DOHH2 (cell line): ENCODE measurements at regions not wholly inside any gene's neighbourhood (a gene's known extent, or its start where the extent isn't known, plus 50 kb on each side); places are given as distances from the start of the nearest gene placed in this dataset.

Source experiments
- H3F3A ChIP-seq: fragments of 200-600 bp; sonication (generic), shearing (Covaris generic); 2 replicates; pipeline ENCODE4 v1.6.0; 2016; ENCODE audit warnings: antibody characterized with exemption, mild to moderate bottlenecking; ENCODE audit not compliant: control insufficient read depth, insufficient read depth
- H3K27ac ChIP-seq: fragments of 200-600 bp; sonication (generic); 2 replicates; pipeline ENCODE4 v1.5.1; 2014; ENCODE audit warnings: low read depth, mild to moderate bottlenecking, low read length, moderate library complexity
- H3K27me3 ChIP-seq: fragments of 200-600 bp; sonication (generic); 2 replicates; pipeline ENCODE4 v1.6.1; 2014; ENCODE audit warnings: mild to moderate bottlenecking, low read length, mixed read lengths; ENCODE audit not compliant: control insufficient read depth
- H3K36me3 ChIP-seq: fragments of 200-600 bp; sonication (generic); 2 replicates; pipeline ENCODE4 v1.6.1; 2014; ENCODE audit warnings: mild to moderate bottlenecking, low read length, moderate library complexity, mixed read lengths; ENCODE audit not compliant: control insufficient read depth
- H3K4me1 ChIP-seq: fragments of 200-600 bp; sonication (generic); 2 replicates; pipeline ENCODE4 v1.6.1; 2014; ENCODE audit warnings: mild to moderate bottlenecking, low read length, mixed read lengths; ENCODE audit not compliant: control insufficient read depth
- H3K4me2 ChIP-seq: fragments of 200-600 bp; sonication (generic); 2 replicates; pipeline ENCODE4 v1.6.0; 2014; ENCODE audit warnings: mild to moderate bottlenecking, low read length, moderate library complexity
- H3K4me3 ChIP-seq: fragments of 200-600 bp; sonication (generic); 2 replicates; pipeline ENCODE4 v1.5.1; 2014; ENCODE audit warnings: mild to moderate bottlenecking, low read length, mixed read lengths
- H3K79me2 ChIP-seq: fragments of 200-600 bp; sonication (generic); 2 replicates; pipeline ENCODE4 v1.6.1; 2014; ENCODE audit warnings: mild to moderate bottlenecking, low read length, mixed read lengths; ENCODE audit not compliant: control insufficient read depth
- H3K9me2 ChIP-seq: fragments of 200-600 bp; sonication (generic); replicated peaks from 2 replicates; pipeline ENCODE4 v1.6.1; 2014; ENCODE audit warnings: mild to moderate bottlenecking, low read length, mixed read lengths; ENCODE audit not compliant: control insufficient read depth
- H3K9me3 ChIP-seq: fragments of 200-600 bp; sonication (generic); 2 replicates; pipeline ENCODE4 v1.6.1; 2014; ENCODE audit warnings: antibody characterized with exemption, low read length, mixed read lengths; ENCODE audit not compliant: control insufficient read depth, insufficient read depth
- H4K20me1 ChIP-seq: fragments of 200-600 bp; sonication (generic); 2 replicates; pipeline ENCODE4 v1.6.0; 2014; ENCODE audit warnings: low read depth, mild to moderate bottlenecking, antibody characterized with exemption, low read length, moderate library complexity; ENCODE audit not compliant: control insufficient read depth, insufficient read depth
- EZH2phosphoT487 ChIP-seq: fragments of 200-600 bp; sonication (generic); IDR thresholded peaks from 2 replicates; pipeline ENCODE4 v1.6.1; 2017; ENCODE audit warnings: borderline replicate concordance, mild to moderate bottlenecking, antibody characterized with exemption, low read length, moderate library complexity, mixed read lengths
- TF ChIP-seq, protein P1 (sequence below): fragments of 200-600 bp; sonication (generic); IDR thresholded peaks from one replicate; pipeline ENCODE4 v1.5.1; 2014; ENCODE audit warnings: antibody characterized with exemption, mild to moderate bottlenecking, low read depth, low read length; ENCODE audit not compliant: poor library complexity, severe bottlenecking

- no peak for TF ChIP-seq EZH2phosphoT487
- TF ChIP-seq, protein P1, sequence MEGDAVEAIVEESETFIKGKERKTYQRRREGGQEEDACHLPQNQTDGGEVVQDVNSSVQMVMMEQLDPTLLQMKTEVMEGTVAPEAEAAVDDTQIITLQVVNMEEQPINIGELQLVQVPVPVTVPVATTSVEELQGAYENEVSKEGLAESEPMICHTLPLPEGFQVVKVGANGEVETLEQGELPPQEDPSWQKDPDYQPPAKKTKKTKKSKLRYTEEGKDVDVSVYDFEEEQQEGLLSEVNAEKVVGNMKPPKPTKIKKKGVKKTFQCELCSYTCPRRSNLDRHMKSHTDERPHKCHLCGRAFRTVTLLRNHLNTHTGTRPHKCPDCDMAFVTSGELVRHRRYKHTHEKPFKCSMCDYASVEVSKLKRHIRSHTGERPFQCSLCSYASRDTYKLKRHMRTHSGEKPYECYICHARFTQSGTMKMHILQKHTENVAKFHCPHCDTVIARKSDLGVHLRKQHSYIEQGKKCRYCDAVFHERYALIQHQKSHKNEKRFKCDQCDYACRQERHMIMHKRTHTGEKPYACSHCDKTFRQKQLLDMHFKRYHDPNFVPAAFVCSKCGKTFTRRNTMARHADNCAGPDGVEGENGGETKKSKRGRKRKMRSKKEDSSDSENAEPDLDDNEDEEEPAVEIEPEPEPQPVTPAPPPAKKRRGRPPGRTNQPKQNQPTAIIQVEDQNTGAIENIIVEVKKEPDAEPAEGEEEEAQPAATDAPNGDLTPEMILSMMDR = no peak
- Histone ChIP-seq H3K4me3 (no peak overlapping the region), H3K4me1 (no peaks in the 10 kb centered on the region), H3F3A (no peaks in the 10 kb centered on the region), H3K27me3 (peaks cover 6% of the 10 kb centered on the region; the same call in 1 of the 2 replicates), H3K79me2 (no peaks in the 10 kb centered on the region), H3K9me3 (no peaks in the 10 kb centered on the region), H3K36me3 (no peaks in the 10 kb centered on the region), H3K27ac (no peak overlapping the region), H3K9me2 (no peaks in the 10 kb centered on the region), H4K20me1 (no peaks in the 10 kb centered on the region), H3K4me2 (no peak overlapping the region)
Observed at GRCh38 chr2:40592218-40592617, 140.3 kb upstream of the SLC8A1 start.

DNA sequence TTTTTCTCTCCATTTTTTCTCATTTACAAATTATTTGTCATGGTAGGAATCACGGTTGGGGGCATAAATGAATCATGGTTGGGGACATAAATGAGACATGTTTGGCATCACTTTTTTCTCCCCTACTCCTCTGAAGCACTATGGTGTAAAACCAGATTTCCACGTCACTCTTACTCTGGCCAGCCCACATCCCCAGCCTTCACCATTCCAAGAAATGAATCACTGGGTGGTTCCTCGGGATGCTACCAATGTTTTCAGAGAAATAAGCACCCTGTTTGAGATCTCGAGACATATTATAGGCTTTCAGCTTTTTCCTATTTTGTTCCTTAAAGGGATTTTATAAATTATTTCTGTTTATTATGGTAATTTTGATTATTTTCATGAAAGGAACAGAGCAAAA, 155.0 kb upstream of the SLC8A1 start:
- Histone ChIP-seq H3K4me1 (no peaks in the 10 kb centered on the region), H3K36me3 (no peaks in the 10 kb centered on the region), H4K20me1 (no peaks in the 10 kb centered on the region), H3K27ac (no peak overlapping the region), H3F3A (no peaks in the 10 kb centered on the region), H3K27me3 (no peaks in the 10 kb centered on the region), H3K4me2 (no peak overlapping the region), H3K9me3 (no peaks in the 10 kb centered on the region), H3K79me2 (no peaks in the 10 kb centered on the region), H3K4me3 (no peak overlapping the region), H3K9me2 (no peaks in the 10 kb centered on the region)
- no peak for TF ChIP-seq EZH2phosphoT487
- TF ChIP-seq, protein P1 = no peak

- H3K27me3 ChIP-seq = no peaks in the 10 kb centered on the region
- no peaks in the 10 kb centered on the region for H3K9me2 ChIP-seq
- H3K4me2 ChIP-seq = no peak overlapping the region
- no peaks in the 10 kb centered on the region for H3K9me3 ChIP-seq
- no peaks in the 10 kb centered on the region for H3K36me3 ChIP-seq
- H3F3A ChIP-seq = no peaks in the 10 kb centered on the region
- no peaks in the 10 kb centered on the region for H3K79me2 ChIP-seq
- H3K4me1 ChIP-seq = no peaks in the 10 kb centered on the region
- no peak overlapping the region for H3K4me3 ChIP-seq
- H3K27ac ChIP-seq = no peak overlapping the region
- H4K20me1 ChIP-seq = no peaks in the 10 kb centered on the region
- TF ChIP-seq, protein P1 = no peak
Observed at GRCh38 chr2:40611196-40611595, 159.3 kb upstream of the SLC8A1 start.

DNA sequence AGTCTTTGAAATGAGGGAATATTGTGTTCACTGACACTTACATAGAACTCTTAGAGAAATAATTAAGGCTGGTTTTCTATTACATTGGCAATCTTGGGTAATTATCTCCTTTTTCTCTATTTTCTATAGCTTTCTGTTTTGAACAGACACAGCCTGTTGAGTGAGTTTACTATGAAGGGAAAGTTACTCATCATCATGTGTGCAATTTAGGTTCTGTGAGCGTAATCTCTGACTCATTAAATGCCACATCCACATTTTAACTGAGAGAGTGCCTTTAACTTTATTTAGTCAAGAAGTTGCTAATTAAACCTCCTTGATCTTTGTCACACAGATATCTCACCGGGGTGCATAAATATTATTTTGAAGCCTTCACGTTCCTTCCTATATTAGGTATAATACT, 174.0 kb upstream of the SLC8A1 start:
- H3K4me3 ChIP-seq = no peak overlapping the region
- no peaks in the 10 kb centered on the region for H3K79me2 ChIP-seq
- H3K9me2 ChIP-seq = no peaks in the 10 kb centered on the region
- no peaks in the 10 kb centered on the region for H3K9me3 ChIP-seq
- H3K4me1 ChIP-seq = no peaks in the 10 kb centered on the region
- no peak for TF ChIP-seq EZH2phosphoT487
- TF ChIP-seq, protein P1 = no peak
- H3K36me3 ChIP-seq = no peaks in the 10 kb centered on the region
- H3K27ac ChIP-seq = no peak overlapping the region
- H4K20me1 ChIP-seq = no peaks in the 10 kb centered on the region
- no peaks in the 10 kb centered on the region; the same call in 1 of the 2 replicates for H3F3A ChIP-seq
- H3K27me3 ChIP-seq = peaks cover 18% of the 10 kb centered on the region
- H3K4me2 ChIP-seq = no peak overlapping the region
